Liver (tissue), 2 donors: ENCODE measurements at regions not wholly inside any gene's neighbourhood (a gene's known extent, or its start where the extent isn't known, plus 50 kb on each side); places are given as distances from the start of the nearest gene placed in this dataset.

ENCODE experiments used
- CTCF ChIP-seq: fragments of 150-350 bp; IDR thresholded peaks from 2 replicates; pipeline ENCODE4 v1.5.1; 2017; ENCODE audit warnings: improper control_type of control experiment, low read depth, low read length; ENCODE audit not compliant: missing input control
- ZBTB33 ChIP-seq: IDR thresholded peaks from 2 replicates; pipeline ENCODE4 v1.6.1; 2016; ENCODE audit warnings: antibody characterized with exemption
- donor health status: healthy.

DNA sequence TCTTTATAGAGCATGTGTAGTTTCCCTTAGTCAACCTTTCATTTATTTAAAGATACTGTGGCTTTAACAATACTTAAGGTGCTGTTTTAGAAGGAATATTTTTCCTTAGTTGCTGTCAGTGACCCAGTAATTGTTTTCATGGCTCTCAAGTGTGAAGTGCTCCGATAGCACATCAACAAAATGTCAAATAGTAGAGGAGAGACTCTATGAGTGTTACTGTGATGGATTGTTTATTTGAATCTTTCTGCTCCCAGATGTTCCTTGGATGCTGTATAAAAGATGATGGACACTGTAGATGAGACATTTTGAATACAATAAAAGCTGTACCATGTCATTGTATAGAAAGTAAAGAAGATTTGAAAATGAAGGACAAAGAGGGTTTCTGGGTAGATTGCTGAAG is 1185.7 kb upstream of the C9orf72 start:
- TF ChIP-seq CTCF, result no peak
- no peak for TF ChIP-seq ZBTB33
